H4 (cell line): ENCODE measurements at regions not wholly inside any gene's neighbourhood (a gene's known extent, or its start where the extent isn't known, plus 50 kb on each side); places are given as distances from the start of the nearest gene placed in this dataset.
"Not testable (repeated sequence)": the region's sequence is repeated elsewhere in the genome, so short reads cannot be mapped to it uniquely, and the experiment has no call there.

Experiments
- DNase-seq: peaks from one replicate; pipeline ENCODE4 v3.0.0-alpha.2; 2015; ENCODE audit warnings: low spot score

- DNase-seq = no peak
Measured at GRCh38 chr3:62926494-62926893, 51.3 kb upstream of the CADPS start.

- DNase-seq = no peak
Measured at GRCh38 chr3:62928256-62928655, 53.0 kb upstream of the CADPS start.

DNA sequence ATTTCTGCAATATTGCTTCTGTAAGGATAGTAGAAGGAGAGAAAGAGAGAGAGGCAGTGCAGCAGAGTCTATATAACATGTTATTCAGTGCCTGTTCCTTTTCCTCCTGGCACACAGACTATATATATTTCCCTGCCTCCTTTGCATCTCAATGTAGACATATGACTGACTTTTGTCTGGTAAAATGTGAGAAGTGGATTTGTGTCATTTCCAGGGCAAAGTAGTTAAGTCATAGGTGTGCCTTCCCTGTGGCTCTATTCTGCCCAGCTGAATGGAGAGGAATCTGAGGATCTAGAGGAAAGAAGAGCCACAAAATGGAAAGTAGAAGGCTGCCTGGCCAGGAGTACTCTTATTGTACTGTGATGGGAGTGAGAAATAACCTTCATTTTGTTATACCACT is 54.6 kb upstream of the CADPS start:
- no peak for DNase-seq

GRCh38 chr3:62935793-62936192 is 60.6 kb upstream of the CADPS start:
- DNase-seq = no peak

DNA sequence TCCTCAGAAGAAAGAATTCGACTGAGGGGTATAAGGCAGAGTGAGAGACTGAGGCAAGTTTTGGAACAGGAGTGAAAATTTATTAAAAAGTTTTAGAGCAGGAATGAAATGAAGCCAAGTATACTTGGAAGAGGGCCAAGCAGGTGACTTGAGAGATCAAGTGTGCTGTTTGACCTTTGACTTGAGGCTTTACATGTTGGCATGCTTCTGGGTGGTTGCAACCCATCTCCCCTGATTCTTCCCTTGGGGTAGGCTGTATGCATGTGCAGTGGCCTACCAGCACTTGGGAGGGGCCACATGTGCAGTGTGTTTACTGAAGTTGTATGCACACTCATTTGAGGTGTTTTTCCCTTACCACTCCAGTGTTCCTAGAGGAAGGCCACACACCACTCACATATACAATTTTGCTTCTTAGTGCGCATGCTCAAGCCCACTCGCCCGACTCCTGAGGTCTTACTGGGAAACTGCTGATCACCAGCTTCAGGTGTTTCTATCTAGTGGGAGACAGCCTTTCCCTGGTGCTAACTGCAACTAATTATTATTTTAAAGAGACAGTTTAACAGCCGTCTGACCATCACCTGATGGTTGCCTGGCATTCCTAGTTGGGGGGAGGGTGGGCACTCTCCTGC is 61.5 kb upstream of the CADPS start:
- no peak for DNase-seq

GRCh38 chr3:62938583-62938982 is 63.4 kb upstream of the CADPS start:
- DNase-seq = no peak

- DNase-seq = no peak
Measured at GRCh38 chr3:62939707-62940106, 64.5 kb upstream of the CADPS start.

GRCh38 chr3:62940771-62941563 is 65.8 kb upstream of the CADPS start:
- peak; percentile 39 for DNase-seq

- no peak for DNase-seq
Measured at GRCh38 chr3:62942227-62942626, 67.0 kb upstream of the CADPS start.

DNA sequence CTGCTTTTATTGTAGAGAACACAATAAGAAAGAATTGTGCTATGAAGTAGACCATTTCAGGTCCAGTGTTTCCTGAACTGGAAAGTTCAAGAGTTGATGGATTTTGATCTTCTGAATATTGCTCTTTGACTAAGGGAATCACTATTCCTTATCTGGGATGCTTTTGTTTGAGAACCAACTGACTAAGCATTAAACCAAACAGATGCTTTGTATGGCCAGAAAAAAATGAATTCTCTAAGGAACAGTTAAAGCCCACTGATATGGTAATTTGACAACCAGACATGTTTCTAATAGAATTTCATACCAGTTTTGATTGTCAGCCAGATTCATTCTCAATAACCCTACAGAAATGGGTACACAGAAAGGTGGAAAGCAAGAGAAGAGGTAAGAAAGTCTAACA is 67.5 kb upstream of the CADPS start:
- DNase-seq = no peak

DNA sequence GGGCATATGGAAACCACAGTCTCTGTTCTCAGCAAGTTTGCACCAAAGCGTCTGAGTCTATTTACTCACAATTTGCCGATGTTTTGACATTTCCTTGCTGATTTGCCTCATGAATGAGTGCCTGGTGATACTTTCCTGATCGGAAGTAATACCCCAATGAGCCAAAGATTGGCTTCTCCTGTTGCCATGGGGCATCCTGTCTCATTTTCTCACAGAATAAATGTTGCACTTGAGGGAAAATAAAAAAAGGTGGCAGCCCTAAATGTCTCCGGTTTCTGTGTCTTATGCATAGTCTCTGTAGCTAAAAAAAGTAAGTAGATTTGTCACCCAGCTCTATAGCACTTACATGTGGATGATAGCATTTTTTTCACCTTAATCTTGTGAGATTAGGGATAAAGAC is 73.7 kb upstream of the CADPS start:
- no peak for DNase-seq

DNA sequence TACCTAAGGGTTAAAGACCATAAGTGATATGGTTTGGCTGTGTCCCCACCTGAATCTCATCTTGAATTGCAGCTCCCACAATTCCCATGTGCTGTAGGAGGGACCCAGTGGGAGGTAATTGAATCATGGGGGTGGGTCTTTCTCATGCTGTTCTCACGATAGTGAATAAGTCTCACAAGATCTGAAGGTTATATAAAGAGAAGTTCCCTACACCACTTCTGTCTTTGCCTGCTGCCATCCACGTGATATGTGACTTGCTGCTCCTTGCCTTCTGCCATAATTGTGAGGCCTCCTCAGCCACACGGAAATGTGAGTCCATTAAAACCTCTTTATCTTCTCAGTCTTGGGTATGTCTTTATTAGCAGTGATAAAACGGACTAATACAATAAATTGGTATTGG is 75.0 kb upstream of the CADPS start:
- DNase-seq = no peak

DNA sequence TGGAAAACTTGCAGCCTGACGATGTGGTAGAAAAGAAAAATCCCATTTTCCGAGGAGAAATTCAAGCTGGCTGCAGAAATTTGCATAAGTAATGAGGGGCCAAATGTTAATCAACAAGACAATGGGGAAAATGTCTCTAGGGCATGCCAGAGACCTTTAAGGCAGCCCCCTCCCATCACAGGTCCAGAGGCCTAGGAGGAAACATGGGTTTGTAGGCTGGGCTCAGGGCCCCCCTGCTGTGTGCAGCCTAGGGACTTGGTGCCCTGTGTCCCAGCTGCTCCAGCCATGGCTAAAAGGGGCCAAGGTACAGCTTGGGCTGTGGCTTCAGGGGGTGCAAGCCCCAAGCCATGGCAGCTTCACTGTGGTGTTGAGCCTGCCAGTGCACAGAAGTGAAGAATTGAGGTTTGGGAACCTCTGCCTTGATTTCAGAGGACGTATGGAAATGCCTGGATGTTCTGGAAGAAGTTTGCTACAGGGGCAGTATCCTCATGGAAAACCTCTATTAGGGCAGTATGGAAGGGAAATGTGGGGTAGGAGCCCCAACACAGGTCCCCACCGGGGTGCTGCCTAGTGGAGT is 75.9 kb upstream of the CADPS start:
- DNase-seq = no peak

DNA sequence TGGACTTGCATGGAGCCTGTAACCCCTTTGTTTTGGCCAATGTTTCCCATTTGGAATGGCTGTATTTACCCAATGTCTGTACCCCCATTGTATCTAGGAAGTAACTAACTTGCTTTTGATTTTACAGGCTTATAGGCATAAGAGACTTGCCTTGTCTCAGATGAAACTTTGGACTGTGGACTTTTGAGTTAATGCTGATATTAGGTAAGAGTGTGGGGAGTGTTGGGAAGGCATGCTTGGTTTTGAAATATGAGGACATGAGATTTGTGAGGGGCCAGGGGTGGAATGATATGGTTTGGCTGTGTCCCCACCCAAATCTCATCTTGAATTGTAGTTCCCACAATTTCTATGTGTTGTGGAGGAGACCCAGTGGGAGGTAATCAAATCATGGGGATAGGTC is 76.7 kb upstream of the CADPS start:
- DNase-seq = not testable (repeated sequence)

DNA sequence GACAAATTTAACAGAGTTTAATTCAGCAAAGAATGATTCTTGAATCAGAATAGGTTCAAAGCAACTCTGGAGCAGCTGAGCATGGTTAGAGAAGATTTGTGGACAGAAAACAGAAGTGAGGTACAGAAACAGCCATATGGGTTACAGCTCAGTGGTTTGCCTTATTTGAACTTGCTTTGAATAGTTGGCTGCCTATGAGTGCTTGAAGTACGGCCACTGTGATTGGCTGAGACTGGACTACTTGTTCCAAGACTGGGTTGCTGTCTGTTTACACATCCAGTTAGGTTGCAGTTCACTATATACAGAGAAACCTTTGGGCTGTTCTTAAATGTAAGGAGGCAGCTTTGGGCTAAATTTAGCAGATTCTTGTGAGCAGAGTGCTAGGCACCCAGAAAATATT is 79.4 kb upstream of the CADPS start:
- peak; percentile 20 for DNase-seq

DNA sequence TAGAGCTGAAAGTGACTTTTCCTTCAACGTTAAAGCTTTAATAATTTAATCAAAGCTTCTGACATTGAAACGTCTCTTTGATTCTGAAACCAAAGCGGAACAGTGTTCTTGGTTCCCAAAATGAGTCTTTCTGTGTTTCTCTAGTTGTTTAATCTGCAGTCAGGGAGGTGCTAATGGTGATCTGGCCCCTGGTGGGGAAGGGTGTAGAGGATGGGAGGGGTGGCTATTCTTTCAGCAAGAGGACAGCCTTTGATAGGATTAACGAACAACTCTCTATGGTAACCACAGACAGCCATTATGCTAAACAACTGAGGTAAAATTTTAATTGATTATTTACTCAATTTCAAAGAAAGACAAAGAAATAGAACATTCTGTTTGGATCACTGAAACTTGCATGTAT is 79.9 kb upstream of the CADPS start:
- DNase-seq = no peak

DNA sequence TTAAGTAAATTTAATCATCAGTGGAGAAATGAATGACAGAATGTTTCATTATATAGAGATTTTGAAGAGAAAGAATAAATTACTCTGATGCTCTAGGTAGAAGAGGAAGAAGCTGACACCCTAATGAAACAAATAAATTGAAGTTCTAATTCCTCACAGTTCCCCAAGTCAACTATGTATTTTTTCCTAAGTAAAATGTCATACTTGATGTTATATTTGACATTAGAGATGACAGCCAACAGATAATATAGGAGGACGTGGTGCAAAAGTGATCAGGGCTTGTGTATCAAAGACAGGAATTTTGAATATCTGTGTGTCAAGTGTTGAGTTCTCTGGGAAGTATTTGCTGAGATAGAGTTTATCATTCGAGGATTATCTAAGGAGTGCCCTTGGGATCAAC is 81.2 kb upstream of the CADPS start:
- no peak for DNase-seq

- no peak for DNase-seq
Measured at GRCh38 chr3:62961874-62962556, 86.8 kb upstream of the CADPS start.

DNA sequence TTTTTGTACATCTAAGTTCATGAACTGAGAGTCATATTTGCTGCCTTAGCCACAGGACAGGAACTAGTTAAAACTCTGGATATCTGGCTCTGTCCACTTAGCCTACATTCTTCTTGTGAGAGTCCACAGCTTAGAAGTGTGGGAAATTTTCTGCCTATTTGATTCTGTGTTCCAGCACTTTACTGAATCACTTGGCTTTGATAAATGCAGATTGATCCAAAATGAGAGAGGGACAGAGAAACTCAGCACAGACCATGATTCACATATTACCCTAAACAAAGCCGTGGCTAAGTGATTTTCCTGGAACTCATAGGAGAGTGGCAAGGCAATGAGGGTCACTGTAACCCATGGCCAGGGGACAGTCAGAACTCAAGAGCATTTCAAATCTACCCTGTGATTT is 87.5 kb upstream of the CADPS start:
- DNase-seq = no peak

DNA sequence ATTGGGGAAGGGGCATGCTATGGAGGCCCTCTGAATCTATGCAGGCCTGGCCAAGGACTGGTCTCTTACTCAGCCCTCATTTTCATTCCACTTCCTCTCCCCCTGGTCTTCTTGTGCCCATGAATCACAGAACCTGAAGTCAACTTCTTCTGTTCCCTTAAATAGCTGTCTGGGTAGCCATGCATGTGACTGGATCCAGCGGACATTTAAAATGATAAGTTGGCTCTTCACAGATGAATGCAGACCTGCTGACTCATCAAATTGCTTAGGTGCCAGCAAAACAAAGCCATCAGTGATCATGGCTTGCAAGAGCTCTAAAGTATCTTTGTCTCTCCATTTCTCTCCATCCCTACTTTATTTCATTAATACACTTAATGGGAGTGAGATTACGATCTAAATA is 90.1 kb upstream of the CADPS start:
- DNase-seq = no peak

DNA sequence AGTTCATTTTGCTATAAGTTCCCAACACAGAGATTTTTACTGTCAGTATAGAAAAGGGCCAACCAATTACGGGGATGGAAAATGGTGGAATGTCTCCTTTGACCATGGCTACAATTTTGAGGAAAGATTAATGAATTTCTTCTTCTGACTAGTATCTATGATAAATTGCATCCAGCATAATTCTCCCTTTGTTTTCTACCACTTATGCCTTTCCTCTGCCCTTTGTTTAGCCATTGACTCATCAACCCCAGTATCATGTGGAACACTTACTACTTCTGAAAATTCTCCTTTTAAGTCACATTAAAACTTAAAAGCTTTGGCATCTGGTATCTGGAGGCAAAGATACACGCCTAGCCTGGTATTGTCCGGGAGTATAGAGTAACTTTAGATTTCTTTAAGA is 92.9 kb upstream of the CADPS start:
- no peak for DNase-seq

DNA sequence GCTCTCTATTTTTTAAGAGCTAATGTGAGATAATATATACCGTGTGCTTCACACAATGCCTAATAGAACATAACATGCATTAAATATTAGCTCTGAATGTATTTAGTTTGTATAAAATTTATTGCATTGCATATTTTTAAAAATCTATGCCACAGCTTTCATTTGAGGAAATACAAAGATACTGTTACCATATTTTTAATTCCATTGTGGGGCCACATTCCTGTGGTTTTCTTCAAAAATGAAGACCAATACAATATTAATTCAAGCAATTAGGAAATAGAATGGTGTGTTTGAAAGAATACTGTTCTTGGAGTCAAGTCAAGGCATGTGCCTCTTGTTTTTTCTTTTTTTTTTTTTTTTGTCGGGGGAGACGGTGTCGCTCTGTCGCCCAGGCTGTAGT is 95.4 kb upstream of the CADPS start:
- no peak for DNase-seq

DNA sequence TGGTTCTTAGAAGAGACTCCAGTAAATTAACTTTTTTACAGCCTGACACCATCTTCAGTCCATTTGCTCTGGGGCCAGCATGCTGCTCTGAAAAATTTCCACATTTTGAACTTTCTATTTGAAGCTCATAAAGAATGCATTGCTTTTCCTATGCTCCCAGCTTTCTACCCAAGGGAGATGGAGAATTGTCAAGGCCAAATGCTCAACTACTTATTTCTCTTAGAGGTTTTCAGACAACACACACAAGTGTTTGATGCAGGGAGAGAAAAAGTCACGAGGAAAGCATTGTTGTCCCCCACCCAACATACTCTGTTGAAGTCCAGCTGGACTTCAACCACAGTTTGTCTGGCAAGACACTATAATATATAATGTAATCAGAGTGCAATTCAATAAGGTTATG is 100.3 kb upstream of the CADPS start:
- DNase-seq = no peak
